Urothelium cell line (cell line): ENCODE measurements at regions not wholly inside any gene's neighbourhood (a gene's known extent, or its start where the extent isn't known, plus 50 kb on each side); places are given as distances from the start of the nearest gene placed in this dataset.
A peak's percentile ranks its signal among the peaks of the same experiment; 100 is the strongest.

Experiments used
- DNase-seq: peaks from one replicate; pipeline ENCODE4 v3.0.0; 2011; ENCODE audit warnings: low spot score, mixed read lengths
- FAIRE-seq: peaks from 2 replicates; lab custom pipeline; 2011; peaks lifted over from hg19 to GRCh38; lab: Jason Lieb, UNC

- FAIRE-seq (no peak), DNase-seq (no peak)
Observed at GRCh38 chr3:177590826-177591225, 393.5 kb upstream of the TBL1XR1 start.

DNA sequence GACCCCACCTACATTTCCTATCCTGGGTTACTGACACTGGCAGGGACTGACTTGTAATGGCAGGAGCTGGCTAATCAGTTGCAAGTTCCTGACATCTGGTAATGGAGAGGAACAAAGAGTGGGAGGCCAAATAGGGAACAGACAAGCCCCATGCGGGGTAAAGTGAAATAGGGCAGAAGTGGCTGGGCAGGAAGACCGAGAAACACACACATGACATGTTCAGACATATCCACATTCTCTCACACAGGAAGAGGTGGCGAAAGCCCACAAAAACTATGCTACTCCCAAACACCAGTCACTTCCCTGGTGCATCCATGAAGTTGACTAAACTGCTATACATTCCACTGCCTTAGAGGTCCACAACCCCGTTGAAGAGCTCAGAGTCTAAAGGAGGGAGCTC, 394.1 kb upstream of the TBL1XR1 start:
- no peak for FAIRE-seq
- no peak for DNase-seq

- FAIRE-seq (no peak), DNase-seq (no peak)
Observed at GRCh38 chr3:177594096-177594495, 396.8 kb upstream of the TBL1XR1 start.

- FAIRE-seq (no peak), DNase-seq (no peak)
Observed at GRCh38 chr3:177595530-177596188, 398.4 kb upstream of the TBL1XR1 start.

DNA sequence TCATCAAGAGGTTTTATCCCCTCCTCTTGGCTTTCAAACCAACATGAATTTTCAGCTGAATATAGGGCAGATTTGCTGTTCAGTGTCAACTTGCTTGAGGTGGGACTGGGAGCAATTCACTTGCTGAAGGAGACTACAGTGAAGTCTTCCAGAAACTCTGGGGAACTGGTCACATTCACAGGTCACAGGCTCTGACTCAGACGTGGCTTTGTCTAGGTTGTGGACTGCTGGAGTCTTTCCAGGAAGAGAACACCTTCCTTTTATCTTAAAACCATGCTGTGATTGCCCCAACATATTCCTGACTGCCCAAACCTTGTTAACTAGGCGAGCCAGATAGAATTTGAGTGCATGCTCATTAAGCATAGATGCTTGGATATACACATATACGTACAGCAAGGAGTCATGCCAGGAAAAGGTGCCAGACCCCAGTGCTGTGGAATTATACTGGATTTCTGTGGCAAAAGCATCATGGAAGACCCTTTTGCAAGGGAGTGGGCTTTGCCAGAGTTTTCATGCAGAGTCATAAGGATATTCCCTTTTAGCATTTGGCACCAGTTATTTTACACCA, 399.1 kb upstream of the TBL1XR1 start:
- FAIRE-seq (no peak), DNase-seq (peak; percentile 53)

DNA sequence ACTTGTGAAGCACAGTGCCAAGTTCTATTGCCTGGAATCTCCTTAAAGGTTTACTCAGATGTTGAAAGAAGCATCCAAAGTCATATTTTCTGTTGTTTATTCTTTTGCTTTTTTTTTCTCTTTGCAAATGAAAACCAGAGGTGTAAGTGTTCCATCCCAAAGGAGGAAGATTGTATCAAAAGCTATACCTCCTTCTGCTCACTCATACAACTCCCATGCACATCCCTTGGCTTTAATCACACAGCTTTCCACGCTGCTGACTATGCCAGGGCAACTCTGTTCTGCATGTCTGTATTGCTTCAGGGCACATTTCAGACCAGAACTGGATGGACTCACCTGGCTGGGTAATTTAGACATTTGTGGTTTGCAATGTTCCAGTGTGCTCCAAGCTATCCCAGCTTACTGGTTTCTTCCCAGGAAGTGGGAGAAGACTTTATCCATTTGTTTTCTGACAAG, 399.6 kb upstream of the TBL1XR1 start:
- FAIRE-seq (no peak), DNase-seq (no peak)

GRCh38 chr3:177597311-177598096, 400.2 kb upstream of the TBL1XR1 start:
- FAIRE-seq (no peak), DNase-seq (peak; percentile 44)

- DNase-seq (no peak), FAIRE-seq (no peak)
Observed at GRCh38 chr3:177598097-177598833, 401.0 kb upstream of the TBL1XR1 start.

DNA sequence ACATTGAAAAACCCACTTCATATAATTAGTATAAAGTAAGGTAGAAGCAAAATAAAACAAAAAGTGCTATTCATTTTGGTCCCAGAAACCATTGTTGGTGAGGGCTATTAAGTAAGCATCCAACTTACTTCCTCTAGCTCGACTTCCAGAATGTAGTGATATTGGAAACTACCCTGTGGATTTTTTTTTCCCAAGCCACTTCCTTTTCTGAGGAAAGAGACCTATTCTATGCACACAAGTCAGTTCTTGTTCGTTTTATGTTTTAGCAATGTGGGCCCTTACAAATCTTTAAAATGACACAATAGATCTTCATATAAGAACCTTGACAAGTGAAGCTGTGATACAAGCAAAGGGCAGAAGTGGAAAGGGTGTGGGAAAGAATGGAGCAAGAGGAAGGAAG, 402.0 kb upstream of the TBL1XR1 start:
- no peak for FAIRE-seq
- no peak for DNase-seq

DNA sequence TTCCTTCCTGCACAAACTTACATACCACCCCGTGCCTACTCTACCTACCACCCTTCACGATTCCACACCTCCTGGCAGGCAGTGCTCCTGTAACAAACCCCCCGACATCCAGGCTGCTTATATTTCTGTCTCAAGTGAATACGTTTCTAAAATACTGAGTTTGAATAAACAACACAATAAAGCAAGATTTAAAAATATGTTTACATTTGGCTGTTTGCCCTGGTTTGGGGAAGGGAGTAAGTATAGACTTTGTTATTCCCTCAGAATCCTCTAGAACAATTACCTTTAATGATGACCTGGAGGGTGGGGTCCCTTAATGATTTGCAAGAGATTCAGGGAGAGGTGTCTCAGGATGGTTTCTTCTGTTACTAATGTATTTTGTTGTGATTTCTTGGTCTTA, 402.6 kb upstream of the TBL1XR1 start:
- FAIRE-seq (no peak), DNase-seq (no peak)

- DNase-seq (no peak), FAIRE-seq (no peak)
Observed at GRCh38 chr3:177600411-177600810, 403.1 kb upstream of the TBL1XR1 start.

- no peak for DNase-seq
Observed at GRCh38 chr3:177601152-177601551, 403.9 kb upstream of the TBL1XR1 start.

GRCh38 chr3:177602601-177603147, 405.4 kb upstream of the TBL1XR1 start:
- no peak for FAIRE-seq
- DNase-seq: no peak

More at GRCh38 chr3:177601152-177601551, 403.9 kb upstream of the TBL1XR1 start:
- FAIRE-seq: no peak

GRCh38 chr3:177603148-177603603, 405.9 kb upstream of the TBL1XR1 start:
- DNase-seq (no peak), FAIRE-seq (no peak)

GRCh38 chr3:177604181-177604580, 406.9 kb upstream of the TBL1XR1 start:
- DNase-seq (no peak), FAIRE-seq (no peak)

DNA sequence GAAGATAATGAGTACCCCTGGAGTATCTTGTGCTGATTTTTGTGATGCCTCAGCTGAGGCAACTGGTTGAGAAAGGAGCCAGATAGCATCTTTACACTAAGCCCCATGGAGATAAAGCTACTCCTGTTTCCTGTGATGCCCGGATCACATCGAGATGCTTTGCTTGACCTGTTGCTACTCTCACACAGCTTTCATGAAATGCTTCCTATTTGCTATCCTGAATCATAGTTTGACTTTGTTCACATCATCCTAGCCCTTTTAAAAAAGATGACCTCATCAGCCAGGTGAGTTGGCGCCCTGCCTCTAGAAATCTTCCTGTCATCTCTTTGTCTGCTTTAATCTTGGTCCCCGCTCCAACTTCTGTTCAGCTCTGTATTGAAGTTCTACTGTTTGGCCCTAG, 409.6 kb upstream of the TBL1XR1 start:
- DNase-seq (no peak), FAIRE-seq (no peak)

GRCh38 chr3:177607589-177607988, 410.3 kb upstream of the TBL1XR1 start:
- FAIRE-seq (no peak), DNase-seq (no peak)

DNA sequence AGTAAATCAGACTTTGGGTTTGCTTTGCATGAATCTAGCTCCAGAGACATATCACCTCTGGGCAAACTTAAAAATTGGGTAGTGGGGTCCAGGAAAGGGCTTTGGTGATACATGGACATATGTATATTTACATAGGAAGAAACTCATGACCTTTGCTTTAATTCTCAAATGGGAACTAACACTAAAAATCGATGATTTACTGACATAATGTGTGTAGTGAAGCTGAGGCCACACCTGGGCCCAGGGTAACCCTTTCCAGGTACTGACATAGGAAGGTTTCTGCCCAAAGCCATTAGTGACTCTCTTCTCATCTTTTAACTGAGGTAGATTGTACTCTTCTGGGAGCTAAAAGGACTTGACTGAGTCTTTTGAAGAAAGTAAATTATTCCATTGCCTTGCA, 411.2 kb upstream of the TBL1XR1 start:
- FAIRE-seq (no peak), DNase-seq (no peak)

- FAIRE-seq (no peak), DNase-seq (no peak)
Observed at GRCh38 chr3:177609613-177610012, 412.3 kb upstream of the TBL1XR1 start.

- DNase-seq (no peak), FAIRE-seq (no peak)
Observed at GRCh38 chr3:177610262-177610661, 413.0 kb upstream of the TBL1XR1 start.
